OCI-LY7 (cell line): ENCODE measurements at regions not wholly inside any gene's neighbourhood (a gene's known extent, or its start where the extent isn't known, plus 50 kb on each side); places are given as distances from the start of the nearest gene placed in this dataset.

Source experiments
- BruUV-seq: library from RNA; stranded (reverse); fragments of 400-500 nt; replicated peaks from 2 replicates; lab custom pipeline; 2021; lab: Mats Ljungman, UMichigan
- CTCF ChIA-PET: fragments of 300-600 bp; sonication (Branson Sonifier 250); formaldehyde crosslinking; loops from one replicate; lab custom pipeline; 2022; ENCODE audit warnings: antibody characterized with exemption; ENCODE audit not compliant: unreplicated experiment; lab: Charles Lee
- POLR2A ChIA-PET: fragments of 300-600 bp; sonication (Branson Sonifier 250); formaldehyde crosslinking; loops from one replicate; lab custom pipeline; 2022; ENCODE audit warnings: antibody characterized with exemption; lab: Charles Lee
- DNase-seq: peaks from one replicate; pipeline ENCODE4 v3.0.0-alpha.2; 2015; ENCODE audit warnings: low spot score
- H2AFZ ChIP-seq: fragments of 200-600 bp; sonication (generic), shearing (Covaris generic); 2 replicates; pipeline ENCODE4 v1.6.1; 2014; ENCODE audit warnings: mild to moderate bottlenecking, antibody characterized with exemption, low read length, moderate library complexity
- H3K27ac ChIP-seq: fragments of 200-600 bp; sonication (generic); 2 replicates; pipeline ENCODE4 v1.5.1; 2014; ENCODE audit warnings: mixed run types, low read depth, mild to moderate bottlenecking, moderate library complexity, low read length, inconsistent platforms; ENCODE audit not compliant: poor library complexity, severe bottlenecking
- H3K36me3 ChIP-seq: fragments of 200-600 bp; sonication (generic); 2 replicates; pipeline ENCODE4 v1.6.1; 2014; ENCODE audit warnings: mild to moderate bottlenecking, antibody characterized with exemption, low read length, moderate library complexity, mixed read lengths; ENCODE audit not compliant: insufficient read depth
- H3K4me1 ChIP-seq: fragments of 200-600 bp; sonication (generic); 2 replicates; pipeline ENCODE4 v1.5.1; 2014; ENCODE audit warnings: mild to moderate bottlenecking, low read length; ENCODE audit not compliant: insufficient read depth, poor library complexity, severe bottlenecking
- H3K4me2 ChIP-seq: fragments of 200-600 bp; sonication (generic); 2 replicates; pipeline ENCODE4 v1.6.1; 2014; ENCODE audit warnings: mild to moderate bottlenecking, low read length
- H3K4me3 ChIP-seq: fragments of 200-600 bp; sonication (generic); 2 replicates; pipeline ENCODE4 v1.5.1; 2014; ENCODE audit warnings: mild to moderate bottlenecking, low read depth, low read length; ENCODE audit not compliant: poor library complexity, severe bottlenecking
- H3K79me2 ChIP-seq: fragments of 200-600 bp; sonication (generic); 2 replicates; pipeline ENCODE4 v1.6.1; 2016; ENCODE audit warnings: low read depth, mild to moderate bottlenecking, low read length, moderate library complexity, mixed read lengths; ENCODE audit not compliant: insufficient read depth
- H3K9me2 ChIP-seq: fragments of 200-600 bp; sonication (generic); 2 replicates; pipeline ENCODE4 v1.6.1; 2016; ENCODE audit warnings: mild to moderate bottlenecking, low read length, mixed read lengths; ENCODE audit not compliant: insufficient read depth
- H3K9me3 ChIP-seq: fragments of 200-600 bp; sonication (generic); 2 replicates; pipeline ENCODE4 v1.6.1; 2014; ENCODE audit warnings: mild to moderate bottlenecking, mixed run types, low read length, mixed read lengths
- H4K20me1 ChIP-seq: fragments of 200-600 bp; sonication (generic); 2 replicates; pipeline ENCODE4 v1.6.1; 2014; ENCODE audit warnings: mild to moderate bottlenecking, antibody characterized with exemption, low read length, moderate library complexity, mixed read lengths; ENCODE audit not compliant: insufficient read depth
- CTCF ChIP-seq: fragments of 200-600 bp; sonication (generic); conservative IDR thresholded peaks from 2 replicates; pipeline ENCODE4 v1.5.1; 2014; ENCODE audit warnings: mild to moderate bottlenecking, antibody characterized with exemption, low read length, moderate library complexity, mixed read lengths
- EZH2phosphoT487 ChIP-seq: fragments of 200-600 bp; sonication (generic); IDR thresholded peaks from 2 replicates; pipeline ENCODE4 v1.6.1; 2018; ENCODE audit warnings: low read depth, borderline replicate concordance, mild to moderate bottlenecking, mixed run types, antibody characterized with exemption, low read length, moderate library complexity, mixed read lengths
- intact Hi-C: fragments of 100-400 bp; cut with micrococcal nuclease; formaldehyde crosslinking; loops from one replicate; pipeline ENCODE4 v1.10.0; 2022; ENCODE audit not compliant: unreplicated experiment

GRCh38 chr11:15613789-15614188 lies 499.1 kb downstream of the INSC start:
- no peak for DNase-seq
- H3K4me1 ChIP-seq: no peaks in the 10 kb centered on the region
- no peaks in the 10 kb centered on the region for H3K79me2 ChIP-seq
- H3K9me2 ChIP-seq: no peaks in the 10 kb centered on the region
- ChIA-PET POLR2A (interaction anchor here (0.6 kb wide), 1 partner anchor 16 kb away, joined by 3 read pairs; no protein-coding TSS in a partner anchor), CTCF (no interaction called here)
- H3K36me3 ChIP-seq: no peaks in the 10 kb centered on the region
- no peak overlapping the region for H3K4me2 ChIP-seq
- TF ChIP-seq CTCF (no peak), EZH2phosphoT487 (no peak)
- no peak overlapping the region for H3K4me3 ChIP-seq
- intact Hi-C loops: no loop called here
- H3K9me3 ChIP-seq: no peaks in the 10 kb centered on the region
- no TSS peak for BruUV-seq
- H4K20me1 ChIP-seq: no peaks in the 10 kb centered on the region
- no peak overlapping the region for H3K27ac ChIP-seq
- no peak overlapping the region for H2AFZ ChIP-seq

GRCh38 chr11:15615398-15616096 lies 500.8 kb downstream of the INSC start:
- Histone ChIP-seq H3K9me3 (no peaks in the 10 kb centered on the region), H3K4me1 (no peaks in the 10 kb centered on the region), H2AFZ (no peak overlapping the region), H3K27ac (no peak overlapping the region), H3K4me3 (no peak overlapping the region), H3K79me2 (no peaks in the 10 kb centered on the region), H4K20me1 (no peaks in the 10 kb centered on the region), H3K4me2 (no peak overlapping the region), H3K36me3 (no peaks in the 10 kb centered on the region), H3K9me2 (no peaks in the 10 kb centered on the region)
- ChIA-PET CTCF (no interaction called here), POLR2A (no interaction called here)
- TF ChIP-seq CTCF (no peak), EZH2phosphoT487 (no peak)
- intact Hi-C loops: no loop called here
- BruUV-seq: no TSS peak
- no peak for DNase-seq
